ENCODE measurements at regions not wholly inside any gene's neighbourhood (a gene's known extent, or its start where the extent isn't known, plus 50 kb on each side); places are given as distances from the start of the nearest gene placed in this dataset.

DNA sequence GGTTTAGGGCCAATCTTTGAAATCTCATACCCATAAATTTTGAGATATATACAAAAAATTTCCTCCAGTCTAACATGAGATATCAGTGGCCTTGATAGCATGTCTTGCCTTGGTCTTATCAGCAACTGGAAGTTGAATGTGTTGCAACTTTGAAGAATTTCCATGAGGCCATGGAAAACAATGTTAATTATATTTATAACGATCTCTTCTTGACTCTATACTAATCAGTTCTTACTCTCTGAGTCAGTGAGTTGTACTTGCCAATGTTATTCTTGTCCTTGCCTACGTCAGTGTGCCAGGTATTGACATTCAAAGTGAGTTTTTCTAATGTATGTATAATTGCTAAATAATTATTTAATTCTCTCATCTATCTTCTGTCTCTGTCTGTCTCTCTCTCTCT, 535.1 kb downstream of the KCNA4 start:
- TF ChIP-seq, protein P1, sequence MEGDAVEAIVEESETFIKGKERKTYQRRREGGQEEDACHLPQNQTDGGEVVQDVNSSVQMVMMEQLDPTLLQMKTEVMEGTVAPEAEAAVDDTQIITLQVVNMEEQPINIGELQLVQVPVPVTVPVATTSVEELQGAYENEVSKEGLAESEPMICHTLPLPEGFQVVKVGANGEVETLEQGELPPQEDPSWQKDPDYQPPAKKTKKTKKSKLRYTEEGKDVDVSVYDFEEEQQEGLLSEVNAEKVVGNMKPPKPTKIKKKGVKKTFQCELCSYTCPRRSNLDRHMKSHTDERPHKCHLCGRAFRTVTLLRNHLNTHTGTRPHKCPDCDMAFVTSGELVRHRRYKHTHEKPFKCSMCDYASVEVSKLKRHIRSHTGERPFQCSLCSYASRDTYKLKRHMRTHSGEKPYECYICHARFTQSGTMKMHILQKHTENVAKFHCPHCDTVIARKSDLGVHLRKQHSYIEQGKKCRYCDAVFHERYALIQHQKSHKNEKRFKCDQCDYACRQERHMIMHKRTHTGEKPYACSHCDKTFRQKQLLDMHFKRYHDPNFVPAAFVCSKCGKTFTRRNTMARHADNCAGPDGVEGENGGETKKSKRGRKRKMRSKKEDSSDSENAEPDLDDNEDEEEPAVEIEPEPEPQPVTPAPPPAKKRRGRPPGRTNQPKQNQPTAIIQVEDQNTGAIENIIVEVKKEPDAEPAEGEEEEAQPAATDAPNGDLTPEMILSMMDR (IDR thresholded peaks at IDR 0.05 in 4 of 5, conservative IDR thresholded peaks at IDR 0.05 in 1 of 5): no peak
- TF ChIP-seq POLR2A (IDR thresholded peaks at IDR 0.05): no peak
